ENCODE measurements at regions not wholly inside any gene's neighbourhood (a gene's known extent, or its start where the extent isn't known, plus 50 kb on each side); places are given as distances from the start of the nearest gene placed in this dataset.
"Not testable (repeated sequence)": the region's sequence is repeated elsewhere in the genome, so short reads cannot be mapped to it uniquely, and the experiment has no call there.

- DNase-seq, result no peak
Measured at GRCh38 chr7:94109556-94109955, 105.4 kb upstream of the BET1 start.

GRCh38 chr7:94111009-94111408 is 106.9 kb upstream of the BET1 start:
- no peak for DNase-seq

- DNase-seq, result no peak
Measured at GRCh38 chr7:94115316-94115715, 111.2 kb upstream of the BET1 start.

GRCh38 chr7:94123136-94123535 is 119.0 kb upstream of the BET1 start:
- DNase-seq, result no peak

- no peak for DNase-seq
Measured at GRCh38 chr7:94127026-94127425, 122.9 kb upstream of the BET1 start.

- no peak for DNase-seq
Measured at GRCh38 chr7:94128072-94128471, 123.9 kb upstream of the BET1 start.

GRCh38 chr7:94129443-94130140 is 125.4 kb upstream of the BET1 start:
- DNase-seq, result no peak

- no peak for DNase-seq
Measured at GRCh38 chr7:94130716-94131115, 126.6 kb upstream of the BET1 start.

GRCh38 chr7:94133460-94133859 is 129.3 kb upstream of the BET1 start:
- no peak for DNase-seq

- DNase-seq, result no peak
Measured at GRCh38 chr7:94135180-94135579, 131.0 kb upstream of the BET1 start.

GRCh38 chr7:94142281-94142680 is 138.1 kb upstream of the BET1 start:
- no peak for DNase-seq

GRCh38 chr7:94145602-94146001 is 141.4 kb upstream of the BET1 start:
- DNase-seq, result no peak

- DNase-seq, result no peak
Measured at GRCh38 chr7:94146408-94146807, 142.3 kb upstream of the BET1 start.

- DNase-seq, result no peak
Measured at GRCh38 chr7:94149789-94150545, 145.8 kb upstream of the BET1 start.

- no peak for DNase-seq
Measured at GRCh38 chr7:94154182-94154581, 150.0 kb upstream of the BET1 start.

- no peak for DNase-seq
Measured at GRCh38 chr7:94154858-94155257, 150.7 kb upstream of the BET1 start.

- not testable (repeated sequence) for DNase-seq
Measured at GRCh38 chr7:94157659-94158306, 153.6 kb upstream of the BET1 start.

GRCh38 chr7:94160719-94161435 is 156.7 kb upstream of the BET1 start:
- DNase-seq, result no peak

- no peak for DNase-seq
Measured at GRCh38 chr7:94161476-94161875, 157.3 kb upstream of the BET1 start.

- DNase-seq, result no peak
Measured at GRCh38 chr7:94169682-94170081, 165.5 kb upstream of the BET1 start.

GRCh38 chr7:94170836-94171235 is 166.7 kb upstream of the BET1 start:
- DNase-seq, result no peak

- no peak for DNase-seq
Measured at GRCh38 chr7:94173436-94173835, 169.3 kb upstream of the BET1 start.

GRCh38 chr7:94174375-94174774 is 170.2 kb upstream of the BET1 start:
- DNase-seq, result no peak
